ENCODE measurements at regions not wholly inside any gene's neighbourhood (a gene's known extent, or its start where the extent isn't known, plus 50 kb on each side); places are given as distances from the start of the nearest gene placed in this dataset.

- TF ChIP-seq CHD7 (IDR thresholded peaks at IDR 0.05; ENCODE audit: insufficient replicate concordance, low read length), result no peak
- TF ChIP-seq SIRT6 (IDR thresholded peaks at IDR 0.05; ENCODE audit: low read length), result no peak
- TF ChIP-seq PHF8 (conservative IDR thresholded peaks at IDR 0.05; ENCODE audit: low read depth, low read length), result no peak
- no peak for TF ChIP-seq TEAD4 (IDR thresholded peaks at IDR 0.05; ENCODE audit: low read depth, low read length)
- no peak for TF ChIP-seq USF2 (IDR thresholded peaks at IDR 0.05; ENCODE audit: low read length)
- no peak for TF ChIP-seq EGR1 (IDR thresholded peaks at IDR 0.05; ENCODE audit: borderline replicate concordance, low read depth, low read length)
- no peak for TF ChIP-seq MAFK (IDR thresholded peaks at IDR 0.05; ENCODE audit: low read depth, low read length)
- no peak for TF ChIP-seq CEBPB (IDR thresholded peaks at IDR 0.05; ENCODE audit: low read depth, low read length)
- TF ChIP-seq SIX5 (IDR thresholded peaks at IDR 0.05; ENCODE audit: low read depth, low read length), result no peak
These were observed 56.4 kb upstream of the KIF21A start (continued) for GRCh38 chr12:39499296-39499695.
